ENCODE measurements at regions not wholly inside any gene's neighbourhood (a gene's known extent, or its start where the extent isn't known, plus 50 kb on each side); places are given as distances from the start of the nearest gene placed in this dataset.

DNA sequence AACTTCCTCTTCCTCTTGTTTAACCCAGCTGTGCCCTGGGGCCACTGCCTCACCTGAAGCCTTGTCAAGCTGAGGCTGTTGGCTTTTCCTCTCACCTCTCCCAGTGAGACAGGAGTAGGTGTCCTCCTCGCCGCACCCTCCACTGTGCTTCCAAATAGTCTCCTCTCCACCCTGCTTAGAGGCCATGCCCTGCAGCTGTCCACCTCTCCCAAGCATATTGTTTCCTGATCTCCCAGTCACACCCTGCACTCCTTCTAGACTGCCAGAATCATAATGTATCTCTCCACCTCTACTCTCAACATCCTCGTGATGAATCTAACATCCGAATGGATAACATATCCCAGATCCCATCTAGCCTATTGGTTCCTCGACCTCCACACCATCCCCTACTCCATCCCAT lies 196.3 kb upstream of the GHITM start:
- TF ChIP-seq, protein P1, sequence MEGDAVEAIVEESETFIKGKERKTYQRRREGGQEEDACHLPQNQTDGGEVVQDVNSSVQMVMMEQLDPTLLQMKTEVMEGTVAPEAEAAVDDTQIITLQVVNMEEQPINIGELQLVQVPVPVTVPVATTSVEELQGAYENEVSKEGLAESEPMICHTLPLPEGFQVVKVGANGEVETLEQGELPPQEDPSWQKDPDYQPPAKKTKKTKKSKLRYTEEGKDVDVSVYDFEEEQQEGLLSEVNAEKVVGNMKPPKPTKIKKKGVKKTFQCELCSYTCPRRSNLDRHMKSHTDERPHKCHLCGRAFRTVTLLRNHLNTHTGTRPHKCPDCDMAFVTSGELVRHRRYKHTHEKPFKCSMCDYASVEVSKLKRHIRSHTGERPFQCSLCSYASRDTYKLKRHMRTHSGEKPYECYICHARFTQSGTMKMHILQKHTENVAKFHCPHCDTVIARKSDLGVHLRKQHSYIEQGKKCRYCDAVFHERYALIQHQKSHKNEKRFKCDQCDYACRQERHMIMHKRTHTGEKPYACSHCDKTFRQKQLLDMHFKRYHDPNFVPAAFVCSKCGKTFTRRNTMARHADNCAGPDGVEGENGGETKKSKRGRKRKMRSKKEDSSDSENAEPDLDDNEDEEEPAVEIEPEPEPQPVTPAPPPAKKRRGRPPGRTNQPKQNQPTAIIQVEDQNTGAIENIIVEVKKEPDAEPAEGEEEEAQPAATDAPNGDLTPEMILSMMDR (IDR thresholded peaks at IDR 0.05) = no peak
- no peak for TF ChIP-seq POLR2AphosphoS5 (IDR thresholded peaks at IDR 0.05)
- TF ChIP-seq POLR2A (IDR thresholded peaks at IDR 0.05) = no peak

Measured in prostate gland (tissue), 2 donors.